GM21367 (cell line): ENCODE measurements at regions not wholly inside any gene's neighbourhood (a gene's known extent, or its start where the extent isn't known, plus 50 kb on each side); places are given as distances from the start of the nearest gene placed in this dataset.
"Not testable (repeated sequence)": the region's sequence is repeated elsewhere in the genome, so short reads cannot be mapped to it uniquely, and the experiment has no call there.

Source experiments
- ATAC-seq: cut with Tn5 transposase; IDR thresholded peaks from one replicate; pipeline ENCODE4 v1.9.1; 2021; ENCODE audit not compliant: unreplicated experiment

- ATAC-seq: no peak
Measured at GRCh38 chr13:50129706-50130122, 114.5 kb downstream of the KCNRG start.

GRCh38 chr13:50130123-50130946 lies 115.1 kb downstream of the KCNRG start:
- ATAC-seq: no peak

- no peak for ATAC-seq
Measured at GRCh38 chr13:50131920-50132903, 117.0 kb downstream of the KCNRG start.

GRCh38 chr13:50132904-50133357 lies 117.7 kb downstream of the KCNRG start:
- no peak for ATAC-seq

GRCh38 chr13:50133358-50133953 lies 118.2 kb downstream of the KCNRG start:
- ATAC-seq: no peak

- no peak for ATAC-seq
Measured at GRCh38 chr13:50136226-50136625, 121.0 kb downstream of the KCNRG start.

- no peak for ATAC-seq
Measured at GRCh38 chr13:50136678-50137077, 121.4 kb downstream of the KCNRG start.

GRCh38 chr13:50139435-50139934 lies 124.2 kb downstream of the KCNRG start:
- ATAC-seq: not testable (repeated sequence)

- no peak for ATAC-seq
Measured at GRCh38 chr13:50140153-50140552, 124.9 kb downstream of the KCNRG start.

GRCh38 chr13:50140581-50141374 lies 125.5 kb downstream of the KCNRG start:
- ATAC-seq: no peak

- no peak for ATAC-seq
Measured at GRCh38 chr13:50141375-50141975, 126.2 kb downstream of the KCNRG start.

- no peak for ATAC-seq
Measured at GRCh38 chr13:50144246-50145160, 129.3 kb downstream of the KCNRG start.

GRCh38 chr13:50149214-50149613 lies 134.0 kb downstream of the KCNRG start:
- no peak for ATAC-seq

GRCh38 chr13:50149932-50150331 lies 134.7 kb downstream of the KCNRG start:
- ATAC-seq: no peak

- ATAC-seq: no peak
Measured at GRCh38 chr13:50152224-50152623, 137.0 kb downstream of the KCNRG start.

GRCh38 chr13:50152655-50153309 lies 137.5 kb downstream of the KCNRG start:
- ATAC-seq: no peak

- ATAC-seq: no peak
Measured at GRCh38 chr13:50153401-50153800, 138.2 kb downstream of the KCNRG start.

GRCh38 chr13:50153876-50154275 lies 138.6 kb downstream of the KCNRG start:
- no peak for ATAC-seq
